WTC11 (cell line): ENCODE measurements at regions not wholly inside any gene's neighbourhood (a gene's known extent, or its start where the extent isn't known, plus 50 kb on each side); places are given as distances from the start of the nearest gene placed in this dataset.

Experiments
- ATAC-seq: fragments of 200-7000 bp; cut with Tn5 transposase; 2 replicates; pipeline ENCODE4 v1.10.0; 2021; ENCODE audit warnings: mild to moderate bottlenecking, moderate library complexity
- CTCF ChIA-PET: fragments of 300-600 bp; sonication (Branson Sonifier 250); formaldehyde crosslinking; loops from one replicate; lab custom pipeline; 2021; ENCODE audit warnings: antibody characterized with exemption; lab: Charles Lee
- POLR2A ChIA-PET: fragments of 350-600 bp; sonication (Branson Sonifier 250); formaldehyde crosslinking; loops from one replicate; lab custom pipeline; 2021; ENCODE audit warnings: antibody characterized with exemption; lab: Charles Lee
- DNase-seq: peaks from one replicate; pipeline ENCODE4 v3.0.0; 2021; ENCODE audit warnings: low spot score
- H3K27ac Mint-ChIP-seq: 2 replicates; pipeline ENCODE4 v1.8.0; 2021; ENCODE audit warnings: mixed read lengths
- H3K27me3 Mint-ChIP-seq: 2 replicates; pipeline ENCODE4 v1.8.0; 2021; ENCODE audit warnings: low read depth, mild to moderate bottlenecking, moderate library complexity, mixed read lengths
- H3K36me3 Mint-ChIP-seq: 2 replicates; pipeline ENCODE4 v1.8.0; 2021; ENCODE audit warnings: mixed read lengths
- H3K4me1 Mint-ChIP-seq: 2 replicates; pipeline ENCODE4 v1.8.0; 2022; ENCODE audit warnings: mixed read lengths
- H3K4me3 Mint-ChIP-seq: 2 replicates; pipeline ENCODE4 v1.8.0; 2021; ENCODE audit warnings: mild to moderate bottlenecking, moderate library complexity, mixed read lengths
- H3K9me3 Mint-ChIP-seq: 2 replicates; pipeline ENCODE4 v1.8.0; 2021; ENCODE audit warnings: mixed read lengths
- ESRRA ChIP-seq: sonication (generic); formaldehyde crosslinking; IDR thresholded peaks from 2 replicates; pipeline ENCODE4 v1.8.1; 2022; ENCODE audit warnings: mild to moderate bottlenecking, missing genetic modification reagents, borderline replicate concordance
- FOXJ3 ChIP-seq: sonication (generic); formaldehyde crosslinking; IDR thresholded peaks from 2 replicates; pipeline ENCODE4 v1.9.0; 2021; ENCODE audit warnings: missing genetic modification reagents, mild to moderate bottlenecking, borderline replicate concordance
- IRF2 ChIP-seq: sonication (generic); formaldehyde crosslinking; IDR thresholded peaks from 2 replicates; pipeline ENCODE4 v1.8.0; 2022; ENCODE audit warnings: low read depth, missing genetic modification reagents, borderline replicate concordance
- JUN ChIP-seq: sonication (generic); formaldehyde crosslinking; IDR thresholded peaks from 2 replicates; pipeline ENCODE4 v1.8.0; 2023; ENCODE audit warnings: mild to moderate bottlenecking, missing genetic modification reagents
- KAT7 ChIP-seq: sonication (generic); formaldehyde crosslinking; IDR thresholded peaks from 2 replicates; pipeline ENCODE4 v1.8.1; 2023; ENCODE audit warnings: missing genetic modification reagents, mild to moderate bottlenecking, borderline replicate concordance
- MXD4 ChIP-seq: fragments of 250-450 bp; sonication (Bioruptor Pico); IDR thresholded peaks from 2 replicates; pipeline ENCODE4 v1.8.0; 2021; ENCODE audit warnings: mild to moderate bottlenecking, moderate library complexity, borderline replicate concordance
- NFE2L1 ChIP-seq: sonication (generic); formaldehyde crosslinking; IDR thresholded peaks from 2 replicates; pipeline ENCODE4 v1.8.1; 2023; ENCODE audit warnings: missing genetic modification reagents
- NR1H2 ChIP-seq: sonication (generic); formaldehyde crosslinking; IDR thresholded peaks from 2 replicates; pipeline ENCODE4 v1.9.0; 2021; ENCODE audit warnings: mild to moderate bottlenecking, moderate library complexity, missing genetic modification reagents
- NR3C1 ChIP-seq: sonication (generic); formaldehyde crosslinking; conservative IDR thresholded peaks from 2 replicates; pipeline ENCODE4 v1.8.1; 2023; ENCODE audit warnings: low read depth, mild to moderate bottlenecking, missing genetic modification reagents
- OVOL2 ChIP-seq: fragments of 250-450 bp; sonication (Bioruptor Pico); IDR thresholded peaks from 2 replicates; pipeline ENCODE4 v1.9.0; 2021; ENCODE audit warnings: mild to moderate bottlenecking, borderline replicate concordance
- TP53 ChIP-seq: sonication (generic); formaldehyde crosslinking; IDR thresholded peaks from 2 replicates; pipeline ENCODE4 v1.8.1; 2023; ENCODE audit warnings: mild to moderate bottlenecking, missing genetic modification reagents
- ZNF138 ChIP-seq: sonication (generic); formaldehyde crosslinking; conservative IDR thresholded peaks from 2 replicates; pipeline ENCODE4 v1.8.1; 2022; ENCODE audit warnings: mild to moderate bottlenecking, moderate library complexity, missing genetic modification reagents
- ZNF232 ChIP-seq: sonication (generic); formaldehyde crosslinking; IDR thresholded peaks from 2 replicates; pipeline ENCODE4 v1.8.0; 2022; ENCODE audit warnings: mild to moderate bottlenecking, missing genetic modification reagents
- ZNF423 ChIP-seq: fragments of 250-450 bp; sonication (Bioruptor Pico); IDR thresholded peaks from 2 replicates; pipeline ENCODE4 v2.1.2; 2022; ENCODE audit warnings: mild to moderate bottlenecking, moderate library complexity
- TF ChIP-seq, protein P1 (sequence below): fragments of 250-450 bp; sonication (Bioruptor Pico); conservative IDR thresholded peaks from 2 replicates; pipeline ENCODE4 v1.9.0; 2021; ENCODE audit warnings: mild to moderate bottlenecking
- TF ChIP-seq, protein P2 (sequence below): fragments of 200-600 bp; IDR thresholded peaks from 2 replicates; pipeline ENCODE4 v1.8.0; 2022; ENCODE audit warnings: antibody characterized with exemption
- TF ChIP-seq, protein P3 (sequence below): sonication (generic); formaldehyde crosslinking; IDR thresholded peaks from 2 replicates; pipeline ENCODE4 v1.8.1; 2022; ENCODE audit warnings: mild to moderate bottlenecking, missing genetic modification reagents, moderate library complexity, borderline replicate concordance
- TF ChIP-seq, protein P4 (sequence below): sonication (generic); formaldehyde crosslinking; IDR thresholded peaks from 2 replicates; pipeline ENCODE4 v1.8.1; 2023; ENCODE audit warnings: mild to moderate bottlenecking, missing genetic modification reagents, borderline replicate concordance
- TF ChIP-seq, protein P5 (sequence below): sonication (generic); formaldehyde crosslinking; IDR thresholded peaks from 2 replicates; pipeline ENCODE4 v1.8.0; 2022; ENCODE audit warnings: mild to moderate bottlenecking, missing genetic modification reagents
- TF ChIP-seq, protein P6 (sequence below): sonication (generic); formaldehyde crosslinking; IDR thresholded peaks from 2 replicates; pipeline ENCODE4 v1.8.0; 2022; ENCODE audit warnings: mild to moderate bottlenecking, missing genetic modification reagents

DNA sequence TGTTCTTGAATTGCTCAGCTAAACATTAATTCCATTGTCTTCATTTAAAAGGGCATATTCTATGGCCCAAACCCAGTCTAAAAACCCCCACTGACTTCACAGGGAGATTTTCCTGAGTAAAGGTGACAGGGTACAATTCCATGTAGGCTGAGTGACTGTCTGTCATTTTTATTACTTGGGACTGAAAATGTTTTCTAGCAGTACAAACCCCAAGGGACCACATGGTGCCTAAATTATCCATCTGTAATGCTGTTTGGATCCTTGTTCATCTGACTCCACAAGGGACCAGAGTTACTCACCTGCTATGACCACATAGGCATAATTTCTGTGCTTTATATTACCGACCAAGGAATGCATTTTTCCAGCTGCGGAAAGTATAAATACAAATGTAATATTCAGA is 349.1 kb downstream of the ZNF608 start:
- POLR2A ChIA-PET = no interaction called here
- peaks cover 3% of the 10 kb centered on the region; the same call in 1 of the 2 replicates for H3K9me3 Mint-ChIP-seq
- H3K27me3 Mint-ChIP-seq = peaks cover 3% of the 10 kb centered on the region; the same call in 1 of the 2 replicates
- CTCF ChIA-PET = no interaction called here
- no peak overlapping the region for H3K27ac Mint-ChIP-seq
- no peak for DNase-seq
- H3K4me1 Mint-ChIP-seq = peaks cover 33% of the 10 kb centered on the region
- H3K36me3 Mint-ChIP-seq = no peaks in the 10 kb centered on the region; the same call in 1 of the 2 replicates
- no peak for ATAC-seq
- no peak overlapping the region for H3K4me3 Mint-ChIP-seq
- TF ChIP-seq OVOL2 (CRISPR knock-in tag) (no peak), KAT7 (CRISPR knock-in tag) (no peak)
- TF ChIP-seq, protein P1, sequence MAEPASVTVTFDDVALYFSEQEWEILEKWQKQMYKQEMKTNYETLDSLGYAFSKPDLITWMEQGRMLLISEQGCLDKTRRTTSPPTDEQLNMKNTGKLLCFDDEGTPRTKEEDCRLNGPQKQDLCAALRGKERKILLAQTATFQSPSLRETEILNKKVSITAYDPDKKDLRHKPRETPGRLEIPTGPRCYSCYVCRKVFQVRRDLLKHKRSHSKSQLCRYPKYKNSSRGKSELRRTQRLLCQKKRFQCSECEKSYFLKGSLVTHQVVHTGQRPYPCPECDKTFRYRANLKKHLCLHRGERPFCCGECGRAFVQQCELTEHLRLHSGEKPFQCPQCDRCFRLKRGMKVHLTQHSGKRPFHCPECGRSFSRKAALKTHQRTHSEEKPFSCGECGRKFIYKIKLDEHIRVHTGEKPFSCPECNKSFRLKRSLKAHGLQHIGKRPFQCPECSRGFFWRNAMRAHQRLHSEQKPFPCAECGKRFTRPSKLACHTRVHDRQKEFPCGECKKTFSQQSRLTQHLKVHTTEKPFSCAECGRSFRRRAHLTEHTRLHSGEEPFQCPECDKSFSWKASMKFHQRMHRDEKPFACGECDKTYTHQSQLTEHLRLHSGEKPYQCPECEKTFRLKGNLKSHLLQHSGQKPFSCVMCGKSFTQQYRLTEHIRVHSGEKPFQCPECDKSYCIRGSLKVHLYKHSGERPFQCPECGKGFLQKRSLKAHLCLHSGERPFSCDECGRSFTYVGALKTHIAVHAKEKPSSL (CRISPR knock-in tag) = no peak
- TF ChIP-seq, protein P2, sequence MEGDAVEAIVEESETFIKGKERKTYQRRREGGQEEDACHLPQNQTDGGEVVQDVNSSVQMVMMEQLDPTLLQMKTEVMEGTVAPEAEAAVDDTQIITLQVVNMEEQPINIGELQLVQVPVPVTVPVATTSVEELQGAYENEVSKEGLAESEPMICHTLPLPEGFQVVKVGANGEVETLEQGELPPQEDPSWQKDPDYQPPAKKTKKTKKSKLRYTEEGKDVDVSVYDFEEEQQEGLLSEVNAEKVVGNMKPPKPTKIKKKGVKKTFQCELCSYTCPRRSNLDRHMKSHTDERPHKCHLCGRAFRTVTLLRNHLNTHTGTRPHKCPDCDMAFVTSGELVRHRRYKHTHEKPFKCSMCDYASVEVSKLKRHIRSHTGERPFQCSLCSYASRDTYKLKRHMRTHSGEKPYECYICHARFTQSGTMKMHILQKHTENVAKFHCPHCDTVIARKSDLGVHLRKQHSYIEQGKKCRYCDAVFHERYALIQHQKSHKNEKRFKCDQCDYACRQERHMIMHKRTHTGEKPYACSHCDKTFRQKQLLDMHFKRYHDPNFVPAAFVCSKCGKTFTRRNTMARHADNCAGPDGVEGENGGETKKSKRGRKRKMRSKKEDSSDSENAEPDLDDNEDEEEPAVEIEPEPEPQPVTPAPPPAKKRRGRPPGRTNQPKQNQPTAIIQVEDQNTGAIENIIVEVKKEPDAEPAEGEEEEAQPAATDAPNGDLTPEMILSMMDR = no peak
- TF ChIP-seq, protein P3, sequence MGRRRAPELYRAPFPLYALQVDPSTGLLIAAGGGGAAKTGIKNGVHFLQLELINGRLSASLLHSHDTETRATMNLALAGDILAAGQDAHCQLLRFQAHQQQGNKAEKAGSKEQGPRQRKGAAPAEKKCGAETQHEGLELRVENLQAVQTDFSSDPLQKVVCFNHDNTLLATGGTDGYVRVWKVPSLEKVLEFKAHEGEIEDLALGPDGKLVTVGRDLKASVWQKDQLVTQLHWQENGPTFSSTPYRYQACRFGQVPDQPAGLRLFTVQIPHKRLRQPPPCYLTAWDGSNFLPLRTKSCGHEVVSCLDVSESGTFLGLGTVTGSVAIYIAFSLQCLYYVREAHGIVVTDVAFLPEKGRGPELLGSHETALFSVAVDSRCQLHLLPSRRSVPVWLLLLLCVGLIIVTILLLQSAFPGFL (CRISPR knock-in tag) = no peak

DNA sequence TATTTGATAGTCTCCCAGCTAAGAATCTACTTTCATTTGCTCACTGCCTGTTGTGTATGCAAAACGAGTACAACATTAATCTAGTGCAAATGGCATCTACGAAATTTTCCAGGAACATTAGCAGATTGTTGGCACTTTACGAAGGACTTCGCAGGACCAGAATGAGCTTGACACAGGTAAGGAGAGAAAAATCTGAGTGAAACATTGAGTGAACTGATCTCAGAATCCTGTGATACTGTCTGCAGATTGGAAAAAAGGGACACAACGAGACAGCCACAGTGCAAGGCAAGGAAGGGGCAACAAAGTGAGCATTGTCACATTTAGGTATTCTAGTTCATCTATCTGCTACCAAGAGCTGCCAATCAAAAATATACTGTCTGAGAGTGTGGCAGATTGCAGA is 350.5 kb downstream of the ZNF608 start:
- DNase-seq = no peak
- TF ChIP-seq ZNF138 (CRISPR knock-in tag) = no peak
- no peak for TF ChIP-seq JUN (CRISPR knock-in tag)
- no peak for TF ChIP-seq TP53 (CRISPR knock-in tag)
- no peak for TF ChIP-seq FOXJ3 (CRISPR knock-in tag)
- no peak for TF ChIP-seq MXD4
- TF ChIP-seq NR3C1 (CRISPR knock-in tag) = no peak
- no peak for TF ChIP-seq ZNF232 (CRISPR knock-in tag)
- no peak for TF ChIP-seq ESRRA
- no peak for TF ChIP-seq ZNF423 (CRISPR knock-in tag)
- TF ChIP-seq, all 79 proteins: peak for 0
- Mint-ChIP-seq H3K4me1 (peaks cover 23% of the 10 kb centered on the region), H3K27me3 (peaks cover 4% of the 10 kb centered on the region; the same call in 1 of the 2 replicates), H3K4me3 (no peak overlapping the region), H3K27ac (no peak overlapping the region), H3K9me3 (peaks cover 10% of the 10 kb centered on the region), H3K36me3 (peaks cover 2% of the 10 kb centered on the region)
- POLR2A ChIA-PET = no interaction called here
- CTCF ChIA-PET = no interaction called here
- ATAC-seq = no peak

DNA sequence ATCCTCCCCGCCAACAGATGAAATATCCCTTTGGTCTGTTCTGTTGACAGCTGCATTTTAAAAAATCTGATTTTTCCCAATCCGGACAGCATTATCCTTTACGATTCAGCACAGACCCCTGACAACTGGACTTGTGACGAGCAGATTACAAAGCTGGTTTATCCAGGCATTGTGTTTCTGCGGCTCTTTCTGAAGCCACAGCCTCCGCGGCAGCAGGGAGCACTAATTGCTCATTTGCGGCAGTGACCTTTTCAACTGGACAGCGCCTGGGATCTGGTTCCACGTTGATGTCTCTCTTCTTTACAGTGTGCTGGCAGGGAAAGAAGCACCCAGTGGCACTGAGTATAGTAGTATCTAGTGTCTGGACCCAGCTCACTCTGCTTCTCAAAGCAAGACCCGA is 351.2 kb downstream of the ZNF608 start:
- DNase-seq (no peak), ATAC-seq (no peak)
- CTCF ChIA-PET = no interaction called here
- Mint-ChIP-seq H3K9me3 (peaks cover 13% of the 10 kb centered on the region), H3K4me3 (no peak overlapping the region), H3K27me3 (peaks cover 7% of the 10 kb centered on the region), H3K27ac (no peak overlapping the region), H3K4me1 (peaks cover 23% of the 10 kb centered on the region), H3K36me3 (peaks cover 8% of the 10 kb centered on the region)
- POLR2A ChIA-PET = no interaction called here
- TF ChIP-seq, protein P4, sequence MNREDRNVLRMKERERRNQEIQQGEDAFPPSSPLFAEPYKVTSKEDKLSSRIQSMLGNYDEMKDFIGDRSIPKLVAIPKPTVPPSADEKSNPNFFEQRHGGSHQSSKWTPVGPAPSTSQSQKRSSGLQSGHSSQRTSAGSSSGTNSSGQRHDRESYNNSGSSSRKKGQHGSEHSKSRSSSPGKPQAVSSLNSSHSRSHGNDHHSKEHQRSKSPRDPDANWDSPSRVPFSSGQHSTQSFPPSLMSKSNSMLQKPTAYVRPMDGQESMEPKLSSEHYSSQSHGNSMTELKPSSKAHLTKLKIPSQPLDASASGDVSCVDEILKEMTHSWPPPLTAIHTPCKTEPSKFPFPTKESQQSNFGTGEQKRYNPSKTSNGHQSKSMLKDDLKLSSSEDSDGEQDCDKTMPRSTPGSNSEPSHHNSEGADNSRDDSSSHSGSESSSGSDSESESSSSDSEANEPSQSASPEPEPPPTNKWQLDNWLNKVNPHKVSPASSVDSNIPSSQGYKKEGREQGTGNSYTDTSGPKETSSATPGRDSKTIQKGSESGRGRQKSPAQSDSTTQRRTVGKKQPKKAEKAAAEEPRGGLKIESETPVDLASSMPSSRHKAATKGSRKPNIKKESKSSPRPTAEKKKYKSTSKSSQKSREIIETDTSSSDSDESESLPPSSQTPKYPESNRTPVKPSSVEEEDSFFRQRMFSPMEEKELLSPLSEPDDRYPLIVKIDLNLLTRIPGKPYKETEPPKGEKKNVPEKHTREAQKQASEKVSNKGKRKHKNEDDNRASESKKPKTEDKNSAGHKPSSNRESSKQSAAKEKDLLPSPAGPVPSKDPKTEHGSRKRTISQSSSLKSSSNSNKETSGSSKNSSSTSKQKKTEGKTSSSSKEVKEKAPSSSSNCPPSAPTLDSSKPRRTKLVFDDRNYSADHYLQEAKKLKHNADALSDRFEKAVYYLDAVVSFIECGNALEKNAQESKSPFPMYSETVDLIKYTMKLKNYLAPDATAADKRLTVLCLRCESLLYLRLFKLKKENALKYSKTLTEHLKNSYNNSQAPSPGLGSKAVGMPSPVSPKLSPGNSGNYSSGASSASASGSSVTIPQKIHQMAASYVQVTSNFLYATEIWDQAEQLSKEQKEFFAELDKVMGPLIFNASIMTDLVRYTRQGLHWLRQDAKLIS (CRISPR knock-in tag) = no peak
- TF ChIP-seq NFE2L1 (CRISPR knock-in tag) (no peak), JUN (CRISPR knock-in tag) (no peak), NR1H2 (CRISPR knock-in tag) (no peak), IRF2 (CRISPR knock-in tag) (no peak), MXD4 (no peak)
- TF ChIP-seq, protein P5, sequence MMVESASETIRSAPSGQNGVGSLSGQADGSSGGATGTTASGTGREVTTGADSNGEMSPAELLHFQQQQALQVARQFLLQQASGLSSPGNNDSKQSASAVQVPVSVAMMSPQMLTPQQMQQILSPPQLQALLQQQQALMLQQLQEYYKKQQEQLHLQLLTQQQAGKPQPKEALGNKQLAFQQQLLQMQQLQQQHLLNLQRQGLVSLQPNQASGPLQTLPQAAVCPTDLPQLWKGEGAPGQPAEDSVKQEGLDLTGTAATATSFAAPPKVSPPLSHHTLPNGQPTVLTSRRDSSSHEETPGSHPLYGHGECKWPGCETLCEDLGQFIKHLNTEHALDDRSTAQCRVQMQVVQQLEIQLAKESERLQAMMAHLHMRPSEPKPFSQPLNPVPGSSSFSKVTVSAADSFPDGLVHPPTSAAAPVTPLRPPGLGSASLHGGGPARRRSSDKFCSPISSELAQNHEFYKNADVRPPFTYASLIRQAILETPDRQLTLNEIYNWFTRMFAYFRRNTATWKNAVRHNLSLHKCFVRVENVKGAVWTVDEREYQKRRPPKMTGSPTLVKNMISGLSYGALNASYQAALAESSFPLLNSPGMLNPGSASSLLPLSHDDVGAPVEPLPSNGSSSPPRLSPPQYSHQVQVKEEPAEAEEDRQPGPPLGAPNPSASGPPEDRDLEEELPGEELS (CRISPR knock-in tag) = no peak
- TF ChIP-seq, protein P3 (CRISPR knock-in tag) = no peak
- TF ChIP-seq, protein P6, sequence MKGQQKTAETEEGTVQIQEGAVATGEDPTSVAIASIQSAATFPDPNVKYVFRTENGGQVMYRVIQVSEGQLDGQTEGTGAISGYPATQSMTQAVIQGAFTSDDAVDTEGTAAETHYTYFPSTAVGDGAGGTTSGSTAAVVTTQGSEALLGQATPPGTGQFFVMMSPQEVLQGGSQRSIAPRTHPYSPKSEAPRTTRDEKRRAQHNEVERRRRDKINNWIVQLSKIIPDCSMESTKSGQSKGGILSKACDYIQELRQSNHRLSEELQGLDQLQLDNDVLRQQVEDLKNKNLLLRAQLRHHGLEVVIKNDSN (CRISPR knock-in tag) = no peak
